AG04450 (cell line): ENCODE measurements at regions not wholly inside any gene's neighbourhood (a gene's known extent, or its start where the extent isn't known, plus 50 kb on each side); places are given as distances from the start of the nearest gene placed in this dataset.
A peak's percentile ranks its signal among the peaks of the same experiment; 100 is the strongest.

ENCODE experiments used
- CTCF ChIA-PET: fragments of 300-600, 350-600 bp; formaldehyde crosslinking; extraction: SDS; loops from one replicate; lab custom pipeline; 2022; ENCODE audit warnings: antibody characterized with exemption, inconsistent platforms; lab: Charles Lee
- POLR2A ChIA-PET: fragments of 350-600 bp; formaldehyde crosslinking; extraction: SDS; loops from one replicate; lab custom pipeline; 2021; ENCODE audit warnings: antibody characterized with exemption, inconsistent platforms; lab: Yijun Ruan, JAX
- DNase-seq: peaks from one replicate; pipeline ENCODE4 v3.0.0-alpha.2; 2011; ENCODE audit warnings: low read depth, low spot score
- H3K27ac ChIP-seq: one replicate; pipeline ENCODE4 v1.5.1; 2012; ENCODE audit warnings: low read depth, low read length, control low read depth
- H3K27me3 ChIP-seq: one replicate; pipeline ENCODE4 v1.6.0; 2012; ENCODE audit warnings: low read length; ENCODE audit not compliant: control insufficient read depth, insufficient read depth
- H3K4me3 ChIP-seq: 2 replicates; pipeline ENCODE4 v1.5.1; 2011; ENCODE audit warnings: mild to moderate bottlenecking, low read depth, low read length, control low read depth
- H3K9me3 ChIP-seq: 2 replicates; pipeline ENCODE4 v1.5.1; 2012; ENCODE audit warnings: low read length; ENCODE audit not compliant: control insufficient read depth, insufficient read depth
- CTCF ChIP-seq: IDR thresholded peaks from 2 replicates; pipeline ENCODE4 v1.5.1; 2011; ENCODE audit warnings: low read depth, low read length, control low read depth, inconsistent platforms

DNA sequence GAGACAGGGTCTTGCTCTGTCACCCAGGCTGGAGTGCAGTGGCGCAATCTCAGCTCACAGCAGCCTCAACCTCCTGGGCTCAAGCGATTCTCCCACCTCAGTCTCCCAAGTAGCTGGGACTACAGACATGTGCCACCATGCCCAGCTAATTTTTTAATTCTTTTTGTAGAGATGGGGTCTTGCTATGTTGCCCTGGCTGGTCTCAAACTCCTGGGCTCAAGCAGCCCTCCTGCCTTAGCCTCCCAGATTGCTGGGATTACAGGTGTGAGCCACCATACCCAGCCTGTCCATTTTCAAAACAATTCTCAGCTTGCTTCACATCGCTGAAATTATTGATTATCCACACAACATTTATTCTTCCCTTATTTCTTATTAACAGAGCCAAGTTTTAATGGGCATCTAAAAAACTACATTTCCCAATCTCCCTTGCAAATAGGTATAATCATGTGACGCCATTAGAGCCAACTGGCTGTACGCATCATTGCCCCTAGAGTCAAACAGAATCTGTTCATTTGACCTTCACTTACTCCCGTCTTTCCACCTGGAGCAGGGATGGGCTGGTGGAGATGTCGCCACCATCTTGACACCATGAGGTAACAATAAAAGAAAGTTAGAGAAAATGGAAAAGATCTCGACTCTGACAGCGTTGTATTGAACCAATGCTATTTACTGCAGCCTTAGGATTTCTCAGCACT lies 148.0 kb upstream of the FOXF1 start:
- POLR2A ChIA-PET, result interaction anchor here (0.7 kb wide), 1 partner anchor 162 kb away, joined by 5 read pairs; no protein-coding TSS in a partner anchor
- no peak for TF ChIP-seq CTCF
- no peaks in the 10 kb centered on the region for H3K9me3 ChIP-seq
- CTCF ChIA-PET, result no interaction called here
- no peak for DNase-seq
- H3K4me3 ChIP-seq, result no peak overlapping the region
- H3K27ac ChIP-seq, result peak overlapping the region; percentile 90
- no peaks in the 10 kb centered on the region for H3K27me3 ChIP-seq

DNA sequence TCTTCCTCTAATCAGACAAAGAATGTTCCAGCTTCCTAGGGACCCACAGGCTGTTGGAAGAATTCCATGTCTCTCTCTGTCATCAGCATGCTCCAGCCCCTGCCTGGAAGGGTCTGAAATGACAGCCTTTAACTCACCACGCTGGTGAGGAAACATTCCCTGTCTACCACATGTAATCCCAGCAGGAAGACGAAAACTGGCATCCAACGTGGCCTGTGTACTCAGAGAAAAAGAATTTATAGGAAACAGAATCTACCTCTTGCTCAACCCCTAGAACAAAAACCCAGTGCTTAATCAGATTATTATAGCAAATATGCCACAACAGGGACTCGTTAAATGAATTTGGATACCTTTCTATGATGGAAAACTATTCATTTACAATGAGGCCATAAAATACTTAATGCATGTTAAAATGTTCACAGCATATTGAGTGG lies 147.3 kb upstream of the FOXF1 start:
- TF ChIP-seq CTCF, result no peak
- Histone ChIP-seq H3K4me3 (no peak overlapping the region), H3K27me3 (no peaks in the 10 kb centered on the region), H3K27ac (peak overlapping the region; percentile 90), H3K9me3 (no peaks in the 10 kb centered on the region)
- ChIA-PET POLR2A (interaction anchor here (0.7 kb wide), 1 partner anchor 163 kb away, joined by 5 read pairs; no protein-coding TSS in a partner anchor), CTCF (no interaction called here)
- DNase-seq, result peak; percentile 90

GRCh38 chr16:86363836-86364618 lies 146.3 kb upstream of the FOXF1 start:
- ChIA-PET POLR2A (interaction anchor here (0.9 to 1.3 kb wide), 3 partner anchors 95 to 145 kb away, joined by 3 to 5 read pairs (median 3); partner anchors contain the start of gene FOXF1), CTCF (no interaction called here)
- Histone ChIP-seq H3K27ac (peak overlapping the region; percentile 73), H3K27me3 (no peaks in the 10 kb centered on the region), H3K9me3 (no peaks in the 10 kb centered on the region), H3K4me3 (no peak overlapping the region)
- DNase-seq, result no peak
- TF ChIP-seq CTCF, result no peak

DNA sequence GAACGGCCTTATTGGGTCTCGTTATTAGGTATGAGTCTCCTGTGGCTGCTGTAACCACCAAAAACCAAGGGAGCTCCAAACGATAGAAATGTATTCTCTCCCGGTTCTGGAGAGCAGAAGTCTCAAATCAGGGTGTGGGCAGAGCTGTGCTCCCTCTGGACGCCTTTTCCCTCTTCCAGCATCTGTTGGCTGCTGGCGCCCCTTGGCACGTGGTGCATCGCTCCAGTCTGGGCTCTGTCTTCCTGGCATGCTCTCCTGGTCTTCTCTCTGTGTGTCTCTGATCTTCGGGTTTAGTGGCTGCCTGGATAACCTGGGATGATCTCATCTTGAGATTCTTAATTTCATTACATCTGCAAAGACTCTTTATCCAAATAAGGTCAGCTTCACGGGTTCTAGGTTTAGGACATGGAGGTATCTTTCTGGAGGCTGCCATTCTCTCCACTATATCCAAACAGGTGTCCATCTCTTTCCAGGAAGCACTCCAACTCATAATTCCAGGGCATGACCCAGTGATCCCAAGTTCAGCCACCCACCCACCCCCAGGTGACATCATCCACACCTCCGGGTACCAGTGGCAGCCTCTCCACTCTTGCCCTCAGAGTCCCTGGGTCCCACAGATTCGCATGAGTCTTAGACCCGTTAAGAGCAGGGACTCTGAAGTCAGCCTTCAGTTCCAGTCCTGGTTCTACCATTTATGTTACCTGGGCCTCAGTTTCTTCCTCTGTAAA lies 145.5 kb upstream of the FOXF1 start:
- POLR2A ChIA-PET, result interaction anchor here (0.9 to 1.3 kb wide), 3 partner anchors 94 to 145 kb away, joined by 3 to 5 read pairs (median 3); partner anchors contain the start of gene FOXF1
- CTCF ChIA-PET, result no interaction called here
- TF ChIP-seq CTCF, result no peak
- DNase-seq, result no peak
- H3K4me3 ChIP-seq, result no peak overlapping the region
- H3K27ac ChIP-seq, result peak overlapping the region; percentile 73
- H3K27me3 ChIP-seq, result no peaks in the 10 kb centered on the region
- H3K9me3 ChIP-seq, result no peaks in the 10 kb centered on the region
